Loucy (cell line): ENCODE measurements at regions not wholly inside any gene's neighbourhood (a gene's known extent, or its start where the extent isn't known, plus 50 kb on each side); places are given as distances from the start of the nearest gene placed in this dataset.

Experiments
- H2AFZ ChIP-seq: fragments of 200-600 bp; sonication (generic); 2 replicates; pipeline ENCODE4 v1.6.0; 2016; ENCODE audit warnings: antibody characterized with exemption, mild to moderate bottlenecking, low read length, moderate library complexity
- H3F3A ChIP-seq: fragments of 200-600 bp; 2 replicates; pipeline ENCODE4 v1.6.0; 2016; ENCODE audit warnings: antibody characterized with exemption, low read depth, mild to moderate bottlenecking
- H3K27me3 ChIP-seq: fragments of 200-600 bp; sonication (generic); 2 replicates; pipeline ENCODE4 v1.6.1; 2014; ENCODE audit warnings: low read length, mild to moderate bottlenecking; ENCODE audit not compliant: insufficient read depth, poor library complexity, severe bottlenecking
- H3K36me3 ChIP-seq: fragments of 200-600 bp; sonication (generic); 2 replicates; pipeline ENCODE4 v1.6.1; 2016; ENCODE audit warnings: low read length; ENCODE audit not compliant: insufficient read depth
- H3K4me1 ChIP-seq: fragments of 200-600 bp; sonication (generic); 2 replicates; pipeline ENCODE4 v1.5.1; 2014; ENCODE audit warnings: low read length, mild to moderate bottlenecking; ENCODE audit not compliant: insufficient read depth, poor library complexity, severe bottlenecking
- H3K4me2 ChIP-seq: fragments of 200-600 bp; sonication (generic); 2 replicates; pipeline ENCODE4 v1.6.0; 2014; ENCODE audit warnings: antibody characterized with exemption, low read length, low read depth, mild to moderate bottlenecking; ENCODE audit not compliant: poor library complexity, severe bottlenecking
- H3K4me3 ChIP-seq: fragments of 200-600 bp; sonication (generic); 2 replicates; pipeline ENCODE4 v1.5.1; 2014; ENCODE audit warnings: low read length, mild to moderate bottlenecking, mixed read lengths; ENCODE audit not compliant: poor library complexity, severe bottlenecking
- H3K79me2 ChIP-seq: fragments of 200-600 bp; sonication (generic); 2 replicates; pipeline ENCODE4 v1.6.1; 2014; ENCODE audit warnings: low read length; ENCODE audit not compliant: insufficient read depth
- H3K9ac ChIP-seq: fragments of 200-600 bp; sonication (generic); 2 replicates; pipeline ENCODE4 v1.6.0; 2014; ENCODE audit warnings: mild to moderate bottlenecking, low read depth, low read length, moderate library complexity; ENCODE audit not compliant: poor library complexity, severe bottlenecking
- H3K9me2 ChIP-seq: fragments of 200-600 bp; sonication (generic); replicated peaks from 2 replicates; pipeline ENCODE4 v1.6.1; 2016; ENCODE audit warnings: low read depth, low read length, mixed read lengths
- H3K9me3 ChIP-seq: fragments of 200-600 bp; sonication (generic); 2 replicates; pipeline ENCODE4 v1.6.1; 2014; ENCODE audit warnings: mild to moderate bottlenecking, antibody characterized with exemption, low read length, low read depth; ENCODE audit not compliant: insufficient read depth
- H4K20me1 ChIP-seq: fragments of 200-600 bp; sonication (generic); 2 replicates; pipeline ENCODE4 v1.6.0; 2014; ENCODE audit warnings: antibody characterized with exemption, low read length, mild to moderate bottlenecking; ENCODE audit not compliant: insufficient read depth, poor library complexity, severe bottlenecking
- EZH2phosphoT487 ChIP-seq: fragments of 200-600 bp; IDR thresholded peaks from 2 replicates; pipeline ENCODE4 v1.6.1; 2018; ENCODE audit warnings: antibody characterized with exemption, mild to moderate bottlenecking, moderate library complexity, borderline replicate concordance
- TF ChIP-seq, protein P1 (sequence below): fragments of 200-600 bp; sonication (generic); conservative IDR thresholded peaks from 2 replicates; pipeline ENCODE4 v1.5.1; 2014; ENCODE audit warnings: mild to moderate bottlenecking, antibody characterized with exemption, low read length

DNA sequence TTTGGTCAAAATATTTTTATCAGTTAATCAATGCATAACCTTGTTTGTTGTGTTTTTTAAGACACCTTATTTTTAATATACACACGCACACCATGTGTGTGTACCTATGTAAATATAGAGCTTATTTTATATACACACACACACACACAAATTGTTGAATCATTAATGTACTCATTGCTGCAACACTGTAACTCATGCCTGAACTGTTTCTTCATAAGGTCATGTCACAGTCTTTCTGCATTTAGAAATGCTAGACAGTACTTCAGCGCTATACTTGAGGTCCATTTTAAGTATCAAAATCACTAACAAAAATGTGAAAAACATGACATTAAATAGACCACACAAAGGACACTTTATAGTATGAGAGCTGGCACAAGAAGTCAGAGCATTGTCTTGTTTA, 589.4 kb downstream of the SI start:
- no peaks in the 10 kb centered on the region for H3K36me3 ChIP-seq
- H3K9ac ChIP-seq: no peak overlapping the region
- H2AFZ ChIP-seq: no peak overlapping the region
- no peaks in the 10 kb centered on the region for H3K9me2 ChIP-seq
- no peaks in the 10 kb centered on the region for H3K4me1 ChIP-seq
- no peak for TF ChIP-seq EZH2phosphoT487
- TF ChIP-seq, protein P1, sequence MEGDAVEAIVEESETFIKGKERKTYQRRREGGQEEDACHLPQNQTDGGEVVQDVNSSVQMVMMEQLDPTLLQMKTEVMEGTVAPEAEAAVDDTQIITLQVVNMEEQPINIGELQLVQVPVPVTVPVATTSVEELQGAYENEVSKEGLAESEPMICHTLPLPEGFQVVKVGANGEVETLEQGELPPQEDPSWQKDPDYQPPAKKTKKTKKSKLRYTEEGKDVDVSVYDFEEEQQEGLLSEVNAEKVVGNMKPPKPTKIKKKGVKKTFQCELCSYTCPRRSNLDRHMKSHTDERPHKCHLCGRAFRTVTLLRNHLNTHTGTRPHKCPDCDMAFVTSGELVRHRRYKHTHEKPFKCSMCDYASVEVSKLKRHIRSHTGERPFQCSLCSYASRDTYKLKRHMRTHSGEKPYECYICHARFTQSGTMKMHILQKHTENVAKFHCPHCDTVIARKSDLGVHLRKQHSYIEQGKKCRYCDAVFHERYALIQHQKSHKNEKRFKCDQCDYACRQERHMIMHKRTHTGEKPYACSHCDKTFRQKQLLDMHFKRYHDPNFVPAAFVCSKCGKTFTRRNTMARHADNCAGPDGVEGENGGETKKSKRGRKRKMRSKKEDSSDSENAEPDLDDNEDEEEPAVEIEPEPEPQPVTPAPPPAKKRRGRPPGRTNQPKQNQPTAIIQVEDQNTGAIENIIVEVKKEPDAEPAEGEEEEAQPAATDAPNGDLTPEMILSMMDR: no peak
- H4K20me1 ChIP-seq: no peaks in the 10 kb centered on the region
- H3K9me3 ChIP-seq: no peaks in the 10 kb centered on the region
- no peaks in the 10 kb centered on the region for H3K27me3 ChIP-seq
- no peak overlapping the region for H3K4me3 ChIP-seq
- H3K4me2 ChIP-seq: no peak overlapping the region
- no peaks in the 10 kb centered on the region for H3K79me2 ChIP-seq
- H3F3A ChIP-seq: no peaks in the 10 kb centered on the region

DNA sequence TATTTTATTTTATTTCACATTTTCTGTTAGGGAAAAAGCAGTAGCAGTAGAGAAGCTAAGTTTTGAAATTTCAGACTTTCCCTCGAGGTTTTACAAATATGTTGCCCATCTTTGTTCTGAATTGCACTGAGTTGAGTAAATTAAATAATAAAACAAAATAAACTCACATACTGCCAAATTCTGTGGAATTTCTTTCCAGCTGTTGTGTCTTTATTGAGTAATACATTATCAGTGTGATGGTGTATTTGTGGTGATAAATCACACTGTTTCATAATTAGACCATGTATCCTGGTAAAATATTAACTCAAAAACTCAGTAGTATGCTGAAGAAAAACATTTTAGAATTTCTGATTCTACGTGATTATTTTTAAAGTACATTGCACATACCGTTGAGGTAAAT, 592.1 kb downstream of the SI start:
- Histone ChIP-seq H3K79me2 (no peaks in the 10 kb centered on the region), H3K4me2 (no peak overlapping the region), H3K9me2 (no peaks in the 10 kb centered on the region), H3K36me3 (no peaks in the 10 kb centered on the region), H3K27me3 (no peaks in the 10 kb centered on the region), H3F3A (no peaks in the 10 kb centered on the region), H3K9ac (no peak overlapping the region), H3K4me1 (no peaks in the 10 kb centered on the region), H2AFZ (no peak overlapping the region), H3K9me3 (no peaks in the 10 kb centered on the region), H4K20me1 (no peaks in the 10 kb centered on the region), H3K4me3 (no peak overlapping the region)
- TF ChIP-seq EZH2phosphoT487: no peak
- TF ChIP-seq, protein P1: no peak

DNA sequence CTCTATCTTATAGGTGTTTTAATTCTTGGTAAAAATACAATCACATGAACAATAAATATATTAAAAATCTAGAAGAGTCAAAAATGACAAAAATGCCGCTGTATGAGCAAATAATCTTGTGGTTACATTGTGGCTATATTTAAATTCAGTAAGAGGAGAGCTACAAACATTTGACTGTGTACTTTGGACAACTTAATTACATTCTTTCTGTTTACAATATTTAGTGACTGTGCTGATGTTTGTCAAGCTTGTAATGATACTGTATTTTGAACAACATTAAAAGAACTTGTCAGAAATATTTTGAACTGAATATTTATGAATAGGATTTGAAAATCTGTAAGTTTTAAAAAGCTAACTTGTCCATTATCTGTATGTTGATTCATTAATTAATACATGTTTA, 598.3 kb downstream of the SI start:
- no peak for TF ChIP-seq EZH2phosphoT487
- TF ChIP-seq, protein P1: no peak

More for the DNA sequence above, 598.3 kb downstream of the SI start:
- H3K4me1 ChIP-seq: no peaks in the 10 kb centered on the region
- H3K27me3 ChIP-seq: no peaks in the 10 kb centered on the region
- no peaks in the 10 kb centered on the region for H3K79me2 ChIP-seq
- H4K20me1 ChIP-seq: no peaks in the 10 kb centered on the region
- H3K9ac ChIP-seq: no peak overlapping the region
- H3K9me2 ChIP-seq: no peaks in the 10 kb centered on the region
- H3F3A ChIP-seq: no peaks in the 10 kb centered on the region
- no peak overlapping the region for H3K4me3 ChIP-seq
- no peaks in the 10 kb centered on the region for H3K9me3 ChIP-seq
- H2AFZ ChIP-seq: no peak overlapping the region
- no peak overlapping the region for H3K4me2 ChIP-seq
- no peaks in the 10 kb centered on the region for H3K36me3 ChIP-seq
